ENCODE measurements at regions not wholly inside any gene's neighbourhood (a gene's known extent, or its start where the extent isn't known, plus 50 kb on each side); places are given as distances from the start of the nearest gene placed in this dataset.

GRCh38 chr6:148082044-148082443 is 260.6 kb upstream of the SASH1 start:
- H3K4me1 Mint-ChIP-seq (ENCODE audit: low read depth): no peaks in the 10 kb centered on the region
- H3K27ac Mint-ChIP-seq: no peak overlapping the region
- H3K36me3 Mint-ChIP-seq (ENCODE audit: low read depth): no peaks in the 10 kb centered on the region

DNA sequence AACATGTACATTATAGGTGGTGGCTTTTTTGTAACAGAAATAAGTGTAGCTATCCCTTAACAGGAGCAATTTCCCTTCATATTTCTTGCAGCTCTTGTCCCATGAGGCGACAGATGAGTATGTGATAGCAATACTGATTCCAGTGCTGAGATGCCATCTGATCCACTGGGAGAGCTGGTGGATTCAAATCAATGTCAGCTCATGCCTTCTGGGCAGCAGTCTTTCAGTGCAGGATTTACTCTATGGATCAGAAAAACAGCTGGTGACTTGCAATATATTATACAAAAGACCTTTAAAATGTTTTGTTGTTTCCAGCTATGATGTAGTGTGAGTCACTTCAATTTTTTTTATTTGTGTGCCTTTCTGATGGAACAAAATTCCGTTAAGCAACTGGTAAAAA is 259.9 kb upstream of the SASH1 start:
- Mint-ChIP-seq H3K36me3 (ENCODE audit: low read depth) (no peaks in the 10 kb centered on the region), H3K9me3 (no peaks in the 10 kb centered on the region), H3K27ac (no peak overlapping the region), H3K27me3 (ENCODE audit: low read depth) (no peaks in the 10 kb centered on the region), H3K4me1 (ENCODE audit: low read depth) (no peaks in the 10 kb centered on the region), H3K4me3 (no peak overlapping the region)

More at GRCh38 chr6:148082044-148082443, 260.6 kb upstream of the SASH1 start:
- no peaks in the 10 kb centered on the region for H3K9me3 Mint-ChIP-seq
- H3K27me3 Mint-ChIP-seq (ENCODE audit: low read depth): no peaks in the 10 kb centered on the region
- H3K4me3 Mint-ChIP-seq: no peak overlapping the region

GRCh38 chr6:148085631-148086331 is 256.9 kb upstream of the SASH1 start:
- Mint-ChIP-seq H3K4me1 (ENCODE audit: low read depth) (no peaks in the 10 kb centered on the region), H3K27me3 (ENCODE audit: low read depth) (no peaks in the 10 kb centered on the region), H3K4me3 (no peak overlapping the region), H3K9me3 (peaks cover under 1% of the 10 kb centered on the region), H3K36me3 (ENCODE audit: low read depth) (no peaks in the 10 kb centered on the region), H3K27ac (no peak overlapping the region)

- H3K36me3 Mint-ChIP-seq (ENCODE audit: low read depth): no peaks in the 10 kb centered on the region
- H3K9me3 Mint-ChIP-seq: peaks cover 7% of the 10 kb centered on the region
- no peaks in the 10 kb centered on the region for H3K4me1 Mint-ChIP-seq (ENCODE audit: low read depth)
- H3K27ac Mint-ChIP-seq: no peak overlapping the region
- H3K4me3 Mint-ChIP-seq: no peak overlapping the region
- no peaks in the 10 kb centered on the region for H3K27me3 Mint-ChIP-seq (ENCODE audit: low read depth)
Observed at GRCh38 chr6:148086386-148086785, 256.3 kb upstream of the SASH1 start.

GRCh38 chr6:148086843-148087242 is 255.8 kb upstream of the SASH1 start:
- Mint-ChIP-seq H3K27ac (no peak overlapping the region), H3K4me1 (ENCODE audit: low read depth) (no peaks in the 10 kb centered on the region), H3K9me3 (peaks cover 7% of the 10 kb centered on the region), H3K4me3 (no peak overlapping the region), H3K36me3 (ENCODE audit: low read depth) (no peaks in the 10 kb centered on the region), H3K27me3 (ENCODE audit: low read depth) (no peaks in the 10 kb centered on the region)

GRCh38 chr6:148087659-148088058 is 255.0 kb upstream of the SASH1 start:
- Mint-ChIP-seq H3K27ac (no peak overlapping the region), H3K9me3 (peaks cover 13% of the 10 kb centered on the region), H3K4me3 (no peak overlapping the region), H3K36me3 (ENCODE audit: low read depth) (no peaks in the 10 kb centered on the region), H3K27me3 (ENCODE audit: low read depth) (no peaks in the 10 kb centered on the region), H3K4me1 (ENCODE audit: low read depth) (no peaks in the 10 kb centered on the region)

DNA sequence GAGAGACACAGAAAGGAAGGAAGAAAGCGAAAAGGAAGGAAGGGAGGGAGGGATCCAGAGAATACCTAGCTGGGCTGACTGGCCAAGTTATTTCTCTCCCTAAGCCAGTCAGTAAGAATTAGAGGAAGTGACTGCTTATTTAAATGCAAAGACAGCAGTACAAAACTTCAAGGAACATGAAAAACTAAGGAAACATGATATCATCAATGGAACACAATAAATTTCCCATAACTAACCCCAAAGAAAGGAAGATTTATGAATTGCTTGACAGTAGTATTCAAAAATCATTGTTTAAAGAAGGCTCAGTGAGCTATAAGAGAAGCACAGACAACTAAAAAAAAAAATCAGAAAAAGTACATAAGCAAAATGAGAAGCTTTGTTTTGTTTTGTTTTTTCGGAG is 252.3 kb upstream of the SASH1 start:
- H3K27me3 Mint-ChIP-seq (ENCODE audit: low read depth): no peaks in the 10 kb centered on the region
- H3K4me3 Mint-ChIP-seq: no peak overlapping the region
- no peaks in the 10 kb centered on the region for H3K36me3 Mint-ChIP-seq (ENCODE audit: low read depth)
- H3K9me3 Mint-ChIP-seq: peaks cover 13% of the 10 kb centered on the region
- H3K4me1 Mint-ChIP-seq (ENCODE audit: low read depth): no peaks in the 10 kb centered on the region
- H3K27ac Mint-ChIP-seq: no peak overlapping the region

DNA sequence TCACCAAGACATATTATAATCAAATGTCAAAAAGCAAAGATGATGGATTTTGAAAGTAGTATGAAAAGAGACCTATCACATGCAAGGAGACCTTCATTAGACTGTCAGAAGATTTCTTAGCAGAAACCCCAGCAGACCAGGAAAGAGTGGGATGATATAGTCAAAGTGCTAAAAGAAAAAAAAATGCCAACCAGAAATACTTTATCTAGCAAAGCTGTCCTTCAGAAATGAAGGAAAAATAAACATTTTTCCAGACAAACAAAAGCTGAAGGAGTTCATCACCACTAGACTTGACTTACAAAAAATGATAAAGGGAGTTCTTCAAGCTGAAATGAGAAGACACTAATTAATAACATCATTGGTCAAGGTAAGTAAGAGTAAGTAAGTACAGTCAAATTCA is 251.2 kb upstream of the SASH1 start:
- Mint-ChIP-seq H3K27me3 (ENCODE audit: low read depth) (no peaks in the 10 kb centered on the region), H3K36me3 (ENCODE audit: low read depth) (no peaks in the 10 kb centered on the region), H3K4me1 (ENCODE audit: low read depth) (no peaks in the 10 kb centered on the region), H3K4me3 (no peak overlapping the region), H3K27ac (no peak overlapping the region), H3K9me3 (peaks cover 13% of the 10 kb centered on the region)

DNA sequence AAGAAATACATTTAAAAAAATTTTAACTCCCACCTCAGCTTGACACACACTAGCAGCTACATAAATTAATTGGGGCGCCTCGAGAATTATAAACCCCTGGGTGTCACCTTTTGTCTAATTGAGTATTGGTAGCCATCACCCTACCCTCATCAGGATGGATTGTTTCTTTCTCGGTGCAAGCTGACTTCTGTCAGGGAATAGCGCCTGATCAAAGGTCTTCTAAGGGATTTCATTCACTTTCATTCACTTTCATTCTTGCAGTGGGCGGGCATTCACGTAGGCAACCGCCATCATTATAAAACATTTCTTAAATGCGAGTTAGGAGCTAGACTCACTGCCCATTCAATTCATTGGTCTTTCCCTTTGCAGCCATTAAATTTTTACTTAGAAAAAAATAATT is 239.2 kb upstream of the SASH1 start:
- Mint-ChIP-seq H3K27ac (no peak overlapping the region), H3K4me1 (ENCODE audit: low read depth) (no peaks in the 10 kb centered on the region), H3K27me3 (ENCODE audit: low read depth) (peaks cover 2% of the 10 kb centered on the region), H3K36me3 (ENCODE audit: low read depth) (no peaks in the 10 kb centered on the region), H3K9me3 (no peaks in the 10 kb centered on the region), H3K4me3 (no peak overlapping the region)

- H3K4me1 Mint-ChIP-seq (ENCODE audit: low read depth): no peaks in the 10 kb centered on the region
- H3K27ac Mint-ChIP-seq: no peak overlapping the region
- H3K9me3 Mint-ChIP-seq: no peaks in the 10 kb centered on the region
- H3K27me3 Mint-ChIP-seq (ENCODE audit: low read depth): peaks cover 4% of the 10 kb centered on the region
- H3K36me3 Mint-ChIP-seq (ENCODE audit: low read depth): no peaks in the 10 kb centered on the region
- H3K4me3 Mint-ChIP-seq: no peak overlapping the region
Observed at GRCh38 chr6:148104131-148104530, 238.5 kb upstream of the SASH1 start.

- Mint-ChIP-seq H3K9me3 (no peaks in the 10 kb centered on the region), H3K4me3 (no peak overlapping the region), H3K4me1 (ENCODE audit: low read depth) (no peaks in the 10 kb centered on the region), H3K27me3 (ENCODE audit: low read depth) (peaks cover 7% of the 10 kb centered on the region), H3K36me3 (ENCODE audit: low read depth) (no peaks in the 10 kb centered on the region), H3K27ac (no peak overlapping the region)
Observed at GRCh38 chr6:148105695-148106094, 236.9 kb upstream of the SASH1 start.

- Mint-ChIP-seq H3K36me3 (ENCODE audit: low read depth) (no peaks in the 10 kb centered on the region), H3K9me3 (no peaks in the 10 kb centered on the region), H3K4me3 (no peak overlapping the region), H3K27ac (no peak overlapping the region), H3K27me3 (ENCODE audit: low read depth) (peaks cover 7% of the 10 kb centered on the region), H3K4me1 (ENCODE audit: low read depth) (no peaks in the 10 kb centered on the region)
Observed at GRCh38 chr6:148107911-148108310, 234.7 kb upstream of the SASH1 start.

- no peaks in the 10 kb centered on the region for H3K4me1 Mint-ChIP-seq (ENCODE audit: low read depth)
- no peaks in the 10 kb centered on the region for H3K9me3 Mint-ChIP-seq
- no peak overlapping the region for H3K4me3 Mint-ChIP-seq
- H3K27me3 Mint-ChIP-seq (ENCODE audit: low read depth): peaks cover 7% of the 10 kb centered on the region
- no peak overlapping the region for H3K27ac Mint-ChIP-seq
- H3K36me3 Mint-ChIP-seq (ENCODE audit: low read depth): no peaks in the 10 kb centered on the region
Observed at GRCh38 chr6:148109732-148110131, 232.9 kb upstream of the SASH1 start.

GRCh38 chr6:148110925-148111324 is 231.7 kb upstream of the SASH1 start:
- Mint-ChIP-seq H3K36me3 (ENCODE audit: low read depth) (no peaks in the 10 kb centered on the region), H3K4me3 (no peak overlapping the region), H3K4me1 (ENCODE audit: low read depth) (no peaks in the 10 kb centered on the region), H3K27me3 (ENCODE audit: low read depth) (peaks cover 7% of the 10 kb centered on the region), H3K9me3 (no peaks in the 10 kb centered on the region), H3K27ac (no peak overlapping the region)

DNA sequence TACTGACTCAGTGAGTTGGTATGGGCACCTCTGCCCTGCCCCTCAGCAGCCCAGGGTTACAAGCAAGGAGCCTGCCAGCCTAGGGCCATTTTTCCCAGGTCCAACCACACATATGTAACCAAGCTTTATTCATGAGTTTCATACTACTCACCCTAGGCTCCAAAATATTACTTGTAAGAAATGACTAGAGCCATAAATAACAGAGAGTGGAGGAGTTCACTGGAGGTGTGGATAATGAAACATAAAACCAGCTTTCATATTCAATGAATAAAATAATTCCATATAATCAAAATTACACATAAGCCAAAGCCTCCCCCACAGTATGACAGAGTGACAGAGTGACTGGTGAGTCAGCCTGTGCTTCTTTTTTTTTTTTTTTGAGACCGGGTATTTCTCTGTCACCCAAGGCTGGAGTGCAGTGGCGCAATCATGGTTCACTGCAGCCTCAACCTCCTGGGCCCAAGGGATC is 229.8 kb upstream of the SASH1 start:
- H3K4me1 Mint-ChIP-seq (ENCODE audit: low read depth): no peaks in the 10 kb centered on the region
- no peaks in the 10 kb centered on the region for H3K36me3 Mint-ChIP-seq (ENCODE audit: low read depth)
- H3K27ac Mint-ChIP-seq: no peak overlapping the region
- H3K27me3 Mint-ChIP-seq (ENCODE audit: low read depth): peaks cover 7% of the 10 kb centered on the region
- H3K4me3 Mint-ChIP-seq: no peak overlapping the region
- no peaks in the 10 kb centered on the region for H3K9me3 Mint-ChIP-seq

DNA sequence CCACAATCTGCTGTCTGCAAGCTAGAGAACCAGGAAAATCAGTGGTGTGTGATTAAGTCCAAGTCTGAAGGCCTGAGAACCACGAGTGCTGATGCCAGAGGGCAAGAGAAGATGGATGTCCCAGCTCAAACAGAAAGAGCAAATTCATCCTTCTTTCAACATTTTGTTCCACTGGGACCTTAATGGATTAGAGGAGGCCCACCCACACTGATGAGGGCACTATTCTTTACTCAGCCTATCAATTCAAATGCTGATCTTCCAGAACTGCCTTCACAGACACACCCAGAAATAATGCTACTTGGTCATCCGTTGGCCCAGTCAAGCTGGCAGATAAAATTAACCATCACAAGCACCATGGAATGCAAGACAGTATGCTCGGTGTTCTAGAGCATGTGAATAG is 226.6 kb upstream of the SASH1 start:
- Mint-ChIP-seq H3K4me1 (ENCODE audit: low read depth) (no peaks in the 10 kb centered on the region), H3K4me3 (no peak overlapping the region), H3K9me3 (no peaks in the 10 kb centered on the region), H3K27ac (no peak overlapping the region), H3K27me3 (ENCODE audit: low read depth) (no peaks in the 10 kb centered on the region), H3K36me3 (ENCODE audit: low read depth) (no peaks in the 10 kb centered on the region)

Measured in T-helper 1 cell treated with Interleukin-12 subunit alpha and Interleukin-12 subunit beta and Interleukin-4 antibody, amounts not matched to agents 30 μg/mL and 1 μg/mL, for 36 hours (primary cell).